ENCODE measurements at regions not wholly inside any gene's neighbourhood (a gene's known extent, or its start where the extent isn't known, plus 50 kb on each side); places are given as distances from the start of the nearest gene placed in this dataset.

DNA sequence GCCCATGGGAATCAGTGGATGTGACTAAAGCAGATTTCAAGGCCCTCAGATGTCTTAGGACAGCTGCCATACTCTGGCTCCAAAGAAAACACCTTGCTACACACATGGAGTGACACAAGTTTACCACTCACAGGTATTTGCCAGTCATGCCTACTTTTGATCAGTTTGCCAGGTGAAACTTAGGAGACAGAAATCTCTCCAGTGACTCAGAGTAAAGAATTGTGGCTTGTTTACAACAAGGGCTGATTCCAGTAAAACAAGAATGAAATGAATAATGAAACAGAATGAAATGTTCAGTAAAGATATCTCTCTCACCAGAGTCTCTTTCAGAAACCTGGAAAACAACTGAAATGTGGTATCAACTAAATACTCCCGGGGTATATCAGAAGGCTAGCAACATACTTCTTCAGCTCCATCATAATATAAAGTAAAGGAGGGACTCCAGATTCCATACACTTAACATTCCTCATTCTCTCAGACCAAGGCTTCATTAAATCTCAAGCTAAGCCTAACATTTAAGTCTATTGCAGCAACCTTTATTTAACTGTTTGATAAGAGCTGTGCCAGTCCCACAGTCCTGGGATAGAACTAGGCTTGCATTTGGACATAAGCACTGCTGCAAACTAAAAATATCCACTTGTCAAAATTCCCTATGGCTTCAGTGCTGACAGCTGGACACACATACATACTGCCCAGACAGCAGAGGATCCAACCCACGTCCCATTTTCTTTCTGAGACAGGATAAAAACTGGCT is 143.3 kb downstream of the SIPA1L2 start:
- DNase-seq = no peak
- no peaks in the 10 kb centered on the region for H3K27me3 ChIP-seq (replicated peaks)
- TF ChIP-seq CTCF (IDR thresholded peaks at IDR 0.05; ENCODE audit: low read depth, low read length, missing control alignments) = no peak
- no peaks in the 10 kb centered on the region for H3K36me3 ChIP-seq (replicated peaks)
- H3K4me3 ChIP-seq (ENCODE audit: low read depth, low read length) = no peak overlapping the region
- in situ Hi-C loops (cut with HindIII; ENCODE audit: low pct_ligation_motif_present, low sequenced_read_pairs) = no loop called here
- H3K27ac ChIP-seq = no peak overlapping the region

DNA sequence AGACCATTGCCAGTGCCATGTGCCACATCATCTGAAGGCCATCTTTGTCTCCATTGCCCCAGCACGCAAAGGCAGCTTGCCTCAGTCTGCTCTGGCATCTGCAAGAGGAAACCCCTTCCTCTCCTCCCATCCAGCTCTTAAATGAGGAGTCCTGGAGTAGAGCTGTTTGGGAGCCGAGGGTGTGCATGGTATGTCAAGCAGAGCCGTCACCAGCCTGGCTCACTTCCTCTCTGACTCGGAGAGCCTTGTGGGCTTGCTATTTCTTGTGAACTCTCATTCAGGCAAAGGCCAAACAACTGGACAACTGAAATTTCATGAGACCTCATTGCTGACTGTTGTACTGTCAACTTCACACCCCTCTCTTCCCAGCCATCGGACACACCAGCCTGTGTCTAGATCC is 143.9 kb downstream of the SIPA1L2 start:
- Histone ChIP-seq H3K4me3 (ENCODE audit: low read depth, low read length) (no peak overlapping the region), H3K27me3 (replicated peaks) (no peaks in the 10 kb centered on the region), H3K36me3 (replicated peaks) (no peaks in the 10 kb centered on the region), H3K27ac (no peak overlapping the region)
- TF ChIP-seq CTCF (IDR thresholded peaks at IDR 0.05; ENCODE audit: low read depth, low read length, missing control alignments) = no peak
- in situ Hi-C loops (cut with HindIII; ENCODE audit: low pct_ligation_motif_present, low sequenced_read_pairs) = no loop called here
- DNase-seq = no peak

- no peak overlapping the region for H3K4me3 ChIP-seq (ENCODE audit: low read depth, low read length)
- H3K27me3 ChIP-seq (replicated peaks) = no peaks in the 10 kb centered on the region
- in situ Hi-C loops (cut with HindIII; ENCODE audit: low pct_ligation_motif_present, low sequenced_read_pairs) = no loop called here
- no peaks in the 10 kb centered on the region for H3K36me3 ChIP-seq (replicated peaks)
- DNase-seq = no peak
- TF ChIP-seq CTCF (IDR thresholded peaks at IDR 0.05; ENCODE audit: low read depth, low read length, missing control alignments) = no peak
- H3K27ac ChIP-seq = no peak overlapping the region
Observed at GRCh38 chr1:232484856-232485255, 145.1 kb downstream of the SIPA1L2 start.

- H3K27ac ChIP-seq = no peak overlapping the region
- no peak overlapping the region for H3K4me3 ChIP-seq (ENCODE audit: low read depth, low read length)
- no peak for TF ChIP-seq CTCF (IDR thresholded peaks at IDR 0.05; ENCODE audit: low read depth, low read length, missing control alignments)
- H3K36me3 ChIP-seq (replicated peaks) = no peaks in the 10 kb centered on the region
- H3K27me3 ChIP-seq (replicated peaks) = no peaks in the 10 kb centered on the region
- in situ Hi-C loops (cut with HindIII; ENCODE audit: low pct_ligation_motif_present, low sequenced_read_pairs) = no loop called here
- no peak for DNase-seq
Observed at GRCh38 chr1:232483826-232484225, 146.1 kb downstream of the SIPA1L2 start.

GRCh38 chr1:232481091-232481490 is 148.8 kb downstream of the SIPA1L2 start:
- in situ Hi-C loops (cut with HindIII; ENCODE audit: low pct_ligation_motif_present, low sequenced_read_pairs) = no loop called here
- no peaks in the 10 kb centered on the region for H3K27me3 ChIP-seq (replicated peaks)

More at GRCh38 chr1:232481091-232481490, 148.8 kb downstream of the SIPA1L2 start:
- Histone ChIP-seq H3K4me3 (ENCODE audit: low read depth, low read length) (no peak overlapping the region), H3K27ac (no peak overlapping the region), H3K36me3 (replicated peaks) (no peaks in the 10 kb centered on the region)
- no peak for TF ChIP-seq CTCF (IDR thresholded peaks at IDR 0.05; ENCODE audit: low read depth, low read length, missing control alignments)
- no peak for DNase-seq
